ENCODE measurements at regions not wholly inside any gene's neighbourhood (a gene's known extent, or its start where the extent isn't known, plus 50 kb on each side); places are given as distances from the start of the nearest gene placed in this dataset.

- no peak overlapping the region for H3K9ac ChIP-seq (replicated peaks; ENCODE audit: extremely low read depth, insufficient read depth, low read length)
- H3K4me1 ChIP-seq (ENCODE audit: control insufficient read depth, extremely low read depth, insufficient read depth, low read length): no peaks in the 10 kb centered on the region
- no peaks in the 10 kb centered on the region for H4K20me1 ChIP-seq (replicated peaks; ENCODE audit: control insufficient read depth, extremely low read depth, insufficient read depth, low read length)
- FAIRE-seq: no peak
- H3K4me3 ChIP-seq (replicated peaks in 1 of 3; ENCODE audit: insufficient read depth in 1 of 3, low read depth in 1 of 3, low read length in 3 of 3): no peak overlapping the region
- H3K9me1 ChIP-seq (replicated peaks; ENCODE audit: control insufficient read depth, extremely low read depth, insufficient read depth, low read length): no peaks in the 10 kb centered on the region
- H2AFZ ChIP-seq (ENCODE audit: low read depth, low read length): no peak overlapping the region
- TF ChIP-seq POLR2A (IDR thresholded peaks at IDR 0.05; ENCODE audit: low read depth, low read length) (no peak), CTCF (IDR thresholded peaks at IDR 0.05; ENCODE audit: extremely low read depth in 1 of 2, insufficient read depth in 1 of 2, low read depth in 1 of 2, low read length in 2 of 2) (no peak), MAX (IDR thresholded peaks at IDR 0.05; ENCODE audit: insufficient read depth, insufficient read length) (no peak), POLR2AphosphoS5 (IDR thresholded peaks at IDR 0.05; ENCODE audit: insufficient read depth, low read depth, low read length) (no peak), EZH2 (IDR thresholded peaks at IDR 0.05; ENCODE audit: borderline replicate concordance, low read depth, low read length, severe bottlenecking) (no peak), GATA2 (IDR thresholded peaks at IDR 0.05; ENCODE audit: insufficient read depth, insufficient read length, low read depth, low read length) (no peak), MYC (IDR thresholded peaks at IDR 0.05; ENCODE audit: low read depth, low read length) (no peak), FOS (IDR thresholded peaks at IDR 0.05; ENCODE audit: borderline replicate concordance, insufficient read depth, low read length) (peak; percentile 56), JUN (IDR thresholded peaks at IDR 0.05; ENCODE audit: borderline replicate concordance, insufficient read depth, insufficient read length, low read depth) (no peak)
- BruUV-seq (replicated peaks): no TSS peak
- intact Hi-C loops (cut with micrococcal nuclease) (no loop called here), dilution Hi-C loops (cut with MboI; ENCODE audit: extremely low pct_ligation_motif_present, low sequenced_read_pairs) (no loop called here)
- no peaks in the 10 kb centered on the region for H3K27me3 ChIP-seq (ENCODE audit: control insufficient read depth in 2 of 2, insufficient read depth in 2 of 2, low read length in 2 of 2)
- ChIA-PET POLR2A (no interaction called here), CTCF (interaction anchor here (0.6 to 1.3 kb wide), 3 partner anchors 11 to 50 kb away, joined by 3 to 4 read pairs (median 3); no protein-coding TSS in a partner anchor)
- DNase-seq (ENCODE audit: low read depth, low spot score): peak; percentile 22
- no peaks in the 10 kb centered on the region for H3K36me3 ChIP-seq (ENCODE audit: control insufficient read depth in 2 of 2, extremely low read depth in 1 of 2, insufficient read depth in 2 of 2, low read length in 2 of 2)
- no peaks in the 10 kb centered on the region for H3K79me2 ChIP-seq (ENCODE audit: control insufficient read depth, insufficient read depth, low read length)
- H3K4me2 ChIP-seq (ENCODE audit: insufficient read depth, low read length): no peak overlapping the region
- H3K9me3 ChIP-seq (replicated peaks; ENCODE audit: control insufficient read depth, insufficient read depth, low read length): no peaks in the 10 kb centered on the region
- H3K27ac ChIP-seq (ENCODE audit: insufficient read depth, low read depth, low read length): no peak overlapping the region
These were observed 234.7 kb upstream of the ECI2 start for GRCh38 chr6:4370066-4370465.
